NCI-H2227 treated with DMSO at 0.1 percent for 48 hours (cell line): ENCODE measurements at regions not wholly inside any gene's neighbourhood (a gene's known extent, or its start where the extent isn't known, plus 50 kb on each side); places are given as distances from the start of the nearest gene placed in this dataset.
"Not testable (repeated sequence)": the region's sequence is repeated elsewhere in the genome, so short reads cannot be mapped to it uniquely, and the experiment has no call there.

Experiments used
- DNase-seq: peaks from one replicate; lab custom pipeline; 2025; lab: John Stamatoyannopoulos, UW

DNA sequence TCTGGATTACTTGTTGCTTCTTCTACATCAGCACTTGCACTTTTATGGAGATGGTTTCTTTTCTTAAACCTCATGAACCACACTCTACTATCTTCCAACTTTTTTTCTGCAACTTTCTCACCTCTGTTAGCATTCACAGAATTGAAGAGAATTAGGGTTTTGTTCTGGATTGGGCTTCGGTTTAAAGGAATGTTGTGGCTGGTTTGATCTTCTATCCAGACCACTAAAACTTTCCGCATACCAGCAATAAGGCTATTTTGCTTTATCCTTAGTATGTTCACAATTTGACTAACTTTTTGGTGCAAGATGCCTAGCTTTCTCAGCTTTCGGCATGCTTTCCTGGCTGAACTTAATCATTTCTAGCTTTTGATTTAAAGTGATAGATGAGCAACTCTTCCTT lies 666.7 kb upstream of the MIR17HG start:
- no peak for DNase-seq

DNA sequence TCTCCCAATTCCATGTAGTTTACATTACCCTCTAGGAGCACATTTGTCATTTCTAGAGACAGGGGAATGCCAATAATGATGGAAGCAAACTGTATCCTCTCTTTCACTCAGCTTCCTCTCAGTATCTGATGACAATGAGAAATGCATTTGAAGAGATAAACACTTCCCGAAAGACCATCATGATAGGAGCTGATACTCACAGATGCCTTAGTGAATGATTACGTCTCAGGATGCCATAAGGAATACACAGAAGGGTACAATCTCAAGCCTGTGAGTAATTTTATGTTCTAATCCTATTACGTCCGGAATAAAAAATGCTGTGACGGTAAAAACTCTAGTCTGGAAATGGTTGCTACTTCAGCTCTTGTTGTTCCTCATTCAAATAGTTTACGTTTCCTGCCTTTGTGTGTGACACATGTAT lies 663.8 kb upstream of the MIR17HG start:
- no peak for DNase-seq

DNA sequence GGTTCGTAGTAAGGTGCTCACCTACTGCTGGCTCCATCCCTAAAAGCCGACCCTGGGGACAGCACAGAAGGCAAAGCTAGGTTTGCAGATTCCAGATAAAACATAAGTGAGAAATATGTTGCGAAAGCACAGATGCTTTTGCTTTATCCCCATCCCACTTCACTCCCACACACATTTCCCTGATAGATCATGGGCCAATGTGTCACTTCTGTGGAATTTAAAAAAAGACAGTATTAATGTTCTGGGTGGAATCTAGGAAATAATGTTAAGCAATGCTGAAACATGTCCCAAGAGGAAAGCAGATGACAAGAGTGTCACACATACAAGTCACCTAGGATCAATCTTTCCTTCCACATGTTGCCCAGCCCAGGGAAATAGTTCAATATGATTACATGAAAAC lies 661.0 kb upstream of the MIR17HG start:
- no peak for DNase-seq

DNA sequence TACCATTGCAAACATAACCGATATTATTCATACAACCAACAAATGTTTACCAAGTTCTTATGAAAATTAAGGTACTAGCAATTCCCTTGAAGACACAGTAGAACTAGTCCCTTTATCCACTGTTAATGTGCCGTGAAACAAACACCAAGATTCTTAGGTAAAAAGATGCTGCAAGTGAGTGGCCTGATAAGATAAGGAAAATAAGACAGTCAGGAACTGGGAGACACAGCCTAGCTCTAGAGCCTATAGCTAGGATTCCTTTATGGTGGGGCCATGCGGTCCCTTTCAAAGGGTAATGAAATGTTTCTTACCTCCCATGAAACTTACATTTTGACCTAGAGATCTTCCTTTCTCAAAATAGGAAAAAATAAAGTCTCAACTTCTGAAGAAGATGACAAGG lies 658.4 kb upstream of the MIR17HG start:
- DNase-seq = no peak

DNA sequence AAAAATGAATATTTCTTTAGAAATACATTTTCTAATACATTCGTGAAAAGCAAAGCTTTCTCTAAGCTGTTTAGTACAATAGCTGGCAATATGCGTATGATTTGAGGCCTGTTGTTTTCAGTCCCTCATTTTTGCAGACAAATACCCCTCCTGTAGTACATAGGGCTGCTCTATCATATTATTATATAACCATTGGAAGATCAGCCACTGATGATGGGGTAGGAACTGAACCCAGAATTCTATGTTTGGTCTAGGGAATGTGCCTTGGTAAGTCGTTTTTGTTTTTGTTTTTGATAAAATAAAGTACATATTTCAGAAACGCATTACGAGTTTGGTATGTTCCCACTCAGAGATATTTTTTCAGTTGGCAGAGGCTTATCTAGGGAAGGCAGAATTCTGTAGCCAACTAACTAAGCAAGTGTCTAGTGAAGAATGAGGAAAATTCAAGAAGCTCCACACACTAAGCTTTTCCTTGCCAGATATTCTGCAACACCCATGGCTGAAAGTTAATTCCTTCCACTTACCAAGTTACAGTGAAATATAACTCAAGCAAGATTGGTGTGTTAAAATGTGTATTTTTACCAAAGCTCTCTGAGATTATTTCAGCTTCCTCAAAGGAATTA lies 656.9 kb upstream of the MIR17HG start:
- no peak for DNase-seq

DNA sequence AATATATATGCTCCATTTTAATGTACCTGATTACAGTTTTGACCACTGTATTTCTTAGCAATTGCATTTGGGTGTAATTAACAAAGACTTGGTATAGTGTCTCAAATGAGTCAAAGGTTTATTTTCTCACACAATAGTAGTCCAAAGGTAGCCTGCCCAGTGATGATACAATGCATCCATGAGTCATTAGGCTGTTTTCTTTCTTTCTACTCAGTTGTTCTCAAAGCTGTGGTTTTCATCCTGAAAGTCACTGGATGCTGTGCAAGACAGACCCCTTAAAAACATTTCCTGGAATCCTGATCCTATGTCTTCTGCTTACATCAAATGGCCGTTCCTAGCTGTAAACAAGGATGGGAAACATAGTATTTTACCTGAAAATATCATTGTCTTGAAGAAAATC lies 651.2 kb upstream of the MIR17HG start:
- no peak for DNase-seq

DNA sequence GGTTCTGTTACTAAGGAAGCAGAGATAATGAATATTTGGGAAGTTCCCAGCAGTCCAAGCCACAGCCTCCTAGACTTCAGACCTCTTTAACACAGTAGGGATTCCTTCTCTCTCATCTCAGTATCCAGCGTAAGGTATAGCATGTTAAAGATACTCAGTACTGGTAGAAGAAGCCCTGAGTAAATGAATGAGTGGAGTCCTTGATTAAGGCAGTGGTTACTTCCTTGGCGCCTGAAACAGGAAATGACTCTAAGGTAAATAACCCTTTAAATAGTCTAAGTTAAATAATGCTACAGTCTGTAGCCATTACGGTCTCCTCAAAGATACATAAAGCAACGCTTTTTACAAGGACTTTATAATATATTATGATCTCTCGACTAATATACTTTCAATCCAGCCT lies 650.8 kb upstream of the MIR17HG start:
- no peak for DNase-seq

DNA sequence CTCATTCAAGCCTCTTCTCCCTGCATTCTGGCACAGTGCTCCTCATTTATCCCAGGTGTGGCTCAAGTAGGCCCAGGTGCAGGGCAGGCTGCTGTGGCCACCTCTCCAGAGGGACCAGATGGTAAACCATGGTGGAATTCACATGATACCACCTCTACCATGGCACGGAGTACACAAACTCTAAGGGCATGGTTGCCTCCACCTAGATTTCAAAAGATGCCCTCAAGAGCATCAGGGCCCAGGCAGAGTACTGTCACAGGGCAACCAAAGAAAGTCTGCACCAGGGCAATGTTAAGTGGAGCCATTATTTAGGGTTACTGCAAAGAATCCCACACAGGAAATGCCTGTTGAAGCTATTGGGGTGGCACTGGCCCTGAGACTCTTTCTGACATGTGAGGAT lies 647.1 kb upstream of the MIR17HG start:
- DNase-seq = no peak

DNA sequence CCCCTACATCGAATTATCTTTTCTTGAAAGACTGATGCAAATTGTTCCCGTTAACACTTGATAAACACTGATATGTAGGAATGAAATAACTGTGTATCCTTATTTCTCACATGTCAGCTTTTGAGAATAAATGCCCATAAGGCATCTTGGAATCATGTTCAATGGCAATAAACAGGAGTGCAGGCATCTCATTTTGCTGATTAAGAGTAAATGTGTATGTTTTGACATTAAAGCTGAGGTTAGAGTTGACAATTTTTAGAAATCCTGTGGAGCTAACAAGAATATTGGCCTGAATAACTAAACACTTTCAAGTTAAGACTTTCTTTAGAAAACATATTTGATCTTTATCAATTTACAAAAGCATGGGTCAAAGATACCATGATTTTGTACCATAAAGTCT lies 646.2 kb upstream of the MIR17HG start:
- DNase-seq = no peak

DNA sequence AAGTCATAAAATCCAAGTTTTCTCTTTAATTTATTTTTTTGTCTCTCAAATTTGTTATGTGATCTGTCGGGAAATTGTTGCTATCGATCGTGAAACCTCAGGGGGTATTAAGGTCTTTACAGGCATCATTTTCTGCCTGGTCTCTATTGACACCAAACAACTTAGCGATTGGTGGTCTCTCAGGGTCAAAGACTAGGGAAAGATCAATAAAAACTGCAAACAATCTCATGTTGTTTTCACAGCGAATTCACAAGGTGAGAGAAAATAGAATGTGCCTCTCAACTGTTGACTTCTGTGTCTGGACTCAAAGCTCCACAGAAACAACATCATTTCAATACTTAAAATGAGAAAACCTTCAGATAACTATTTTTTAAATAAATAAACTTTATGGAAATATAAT lies 645.4 kb upstream of the MIR17HG start:
- DNase-seq = no peak

DNA sequence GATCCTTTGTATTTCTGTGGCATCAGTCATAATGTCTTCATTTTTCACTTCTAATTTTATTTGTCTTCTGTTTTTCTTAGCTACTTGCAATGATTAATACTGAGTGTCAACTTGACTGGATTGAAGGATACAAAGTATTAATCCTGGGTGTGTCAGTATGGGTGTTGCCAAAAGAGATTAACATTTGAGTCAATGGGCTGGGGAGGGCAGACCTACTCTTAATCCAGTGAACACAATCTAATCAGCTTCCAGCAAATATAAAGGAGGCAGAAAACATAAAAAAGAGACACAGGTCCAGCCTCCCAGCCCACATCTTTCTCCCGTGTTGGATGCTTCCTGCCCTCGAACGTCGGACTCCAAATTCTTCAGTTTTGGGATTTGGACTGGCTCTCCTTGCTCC lies 640.9 kb upstream of the MIR17HG start:
- no peak for DNase-seq

DNA sequence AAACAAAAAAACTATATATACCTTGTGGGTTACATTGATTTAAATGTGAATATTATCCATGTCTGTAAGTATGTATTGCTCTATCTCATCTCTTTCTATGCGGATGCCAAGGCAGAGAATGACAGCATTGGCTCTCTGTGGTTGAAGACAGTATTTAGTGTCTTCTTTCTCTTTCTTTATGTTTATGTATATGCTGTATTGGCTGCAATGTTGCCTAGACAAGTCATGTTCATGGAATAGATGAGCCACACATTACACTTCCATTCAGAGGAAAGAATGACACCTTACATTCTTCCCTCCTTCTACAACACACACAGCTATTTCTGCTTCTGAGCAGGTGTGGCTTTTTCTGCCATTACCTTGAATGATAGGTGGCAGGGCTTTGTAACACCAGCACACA lies 639.4 kb upstream of the MIR17HG start:
- no peak for DNase-seq

DNA sequence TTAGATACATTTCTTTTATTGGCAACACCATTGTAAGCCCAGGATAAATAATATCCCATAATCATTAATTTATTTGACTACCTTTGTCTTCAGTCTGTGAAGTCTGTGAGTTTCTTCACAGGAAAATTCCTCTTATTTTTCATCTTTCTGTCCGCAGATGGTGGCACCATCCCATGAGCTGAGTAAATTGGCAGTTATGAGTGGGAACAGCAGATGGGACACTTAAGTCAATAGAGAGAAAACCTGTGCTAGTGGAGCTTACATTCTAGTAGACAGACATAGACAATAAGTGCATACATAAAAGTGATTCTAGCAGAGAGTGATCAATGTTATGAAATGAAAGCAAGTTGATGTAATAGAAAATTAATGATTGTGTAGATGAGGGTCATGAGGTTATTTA lies 638.2 kb upstream of the MIR17HG start:
- DNase-seq = peak; percentile 27

DNA sequence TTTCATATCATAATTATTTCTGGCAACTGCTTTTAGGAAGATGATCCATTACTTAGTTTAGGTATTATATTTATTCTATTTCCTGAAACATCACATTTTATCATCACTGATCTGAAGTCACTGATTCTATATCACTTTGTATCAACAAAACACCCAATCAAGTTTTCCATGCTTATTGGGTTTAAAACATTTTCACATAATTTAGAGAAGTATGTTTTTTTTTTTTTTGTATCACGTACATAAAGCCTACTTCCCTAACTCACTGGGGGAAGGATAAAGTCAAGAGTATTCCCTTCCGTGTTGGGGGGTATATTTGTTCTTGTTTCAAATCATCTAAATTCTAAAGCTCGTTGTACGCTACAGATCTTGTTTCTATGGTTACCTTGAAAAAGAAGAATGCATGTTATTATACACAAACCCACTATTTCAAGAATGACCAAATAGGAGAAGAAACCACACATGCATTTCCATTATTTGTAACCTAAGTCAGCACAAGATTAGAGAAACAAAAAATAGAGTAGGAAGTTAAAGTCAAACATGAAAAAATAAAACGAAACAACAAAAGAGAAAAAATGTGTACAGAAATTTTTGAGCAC lies 637.2 kb upstream of the MIR17HG start:
- no peak for DNase-seq

DNA sequence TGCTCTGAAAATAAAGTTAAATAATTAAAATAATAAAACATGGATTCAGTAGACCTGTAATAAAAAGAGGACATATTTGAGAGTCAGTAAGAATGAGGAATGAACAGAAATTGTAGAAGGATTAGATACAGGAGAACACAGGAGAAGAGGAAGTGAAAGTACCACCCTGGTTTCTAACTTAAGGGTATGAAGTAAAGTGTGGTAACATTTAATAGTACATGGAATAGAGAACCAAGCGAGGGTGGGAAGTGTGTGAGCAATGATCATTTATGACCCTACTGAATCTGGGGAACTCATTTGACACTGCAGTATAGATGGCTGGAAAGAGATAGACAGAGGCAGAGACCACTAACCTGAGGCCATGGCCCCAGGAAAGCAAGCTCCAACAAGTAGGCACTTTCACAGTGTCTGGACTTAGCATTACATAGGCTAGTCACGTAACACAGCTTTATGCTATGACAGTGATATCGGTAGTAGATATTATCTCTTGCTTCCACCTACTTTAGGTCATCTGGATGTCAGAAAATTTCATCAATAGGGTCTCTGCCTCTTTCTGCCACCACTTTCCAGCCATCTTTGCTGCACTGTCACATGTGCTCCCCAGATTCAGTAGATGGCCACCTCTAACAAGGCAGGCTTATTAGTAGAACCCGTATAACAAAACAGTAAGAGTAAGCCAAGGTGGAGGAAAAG lies 633.9 kb upstream of the MIR17HG start:
- no peak for DNase-seq

DNA sequence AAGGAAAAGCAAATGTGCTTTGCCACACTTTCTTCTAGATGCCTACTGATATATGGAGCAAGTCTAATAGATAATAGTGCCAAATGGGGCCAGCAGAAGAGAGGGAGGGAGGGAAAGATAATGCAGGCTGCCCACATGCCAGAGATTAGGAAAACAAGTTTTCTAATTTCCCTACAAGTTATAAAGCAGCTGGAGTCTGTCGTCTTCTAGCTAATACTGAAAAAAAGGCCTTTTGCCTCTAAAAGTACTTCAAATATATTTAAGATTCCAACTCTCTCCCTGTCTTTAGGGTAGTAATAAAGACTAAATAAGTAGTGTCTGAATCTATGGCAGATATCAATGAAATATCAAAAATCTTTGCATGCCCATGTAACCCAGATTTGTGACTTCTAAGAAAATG lies 632.0 kb upstream of the MIR17HG start:
- no peak for DNase-seq

DNA sequence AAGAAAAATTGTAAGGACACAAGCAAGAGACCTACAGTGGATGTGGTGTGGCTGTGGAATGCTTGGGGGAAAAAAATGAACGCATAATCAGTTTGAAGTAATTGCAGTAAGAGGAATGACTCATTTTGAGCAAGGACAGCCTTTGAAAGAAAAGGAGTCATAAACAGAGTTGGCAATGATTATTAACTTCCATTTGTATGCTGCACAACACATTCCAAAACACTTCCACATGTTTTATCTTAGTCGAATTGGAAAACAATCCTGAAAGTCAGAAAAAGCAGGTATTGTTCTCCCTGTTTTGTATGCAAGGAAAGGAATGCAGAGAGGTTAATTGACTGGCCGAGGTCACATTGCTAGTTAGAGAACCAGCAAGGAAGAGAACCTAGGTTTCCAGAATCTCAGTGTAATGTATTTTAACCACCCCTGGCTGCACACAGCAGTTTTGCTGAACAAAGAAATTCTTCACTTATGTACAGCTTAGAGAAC lies 630.0 kb upstream of the MIR17HG start:
- no peak for DNase-seq

DNA sequence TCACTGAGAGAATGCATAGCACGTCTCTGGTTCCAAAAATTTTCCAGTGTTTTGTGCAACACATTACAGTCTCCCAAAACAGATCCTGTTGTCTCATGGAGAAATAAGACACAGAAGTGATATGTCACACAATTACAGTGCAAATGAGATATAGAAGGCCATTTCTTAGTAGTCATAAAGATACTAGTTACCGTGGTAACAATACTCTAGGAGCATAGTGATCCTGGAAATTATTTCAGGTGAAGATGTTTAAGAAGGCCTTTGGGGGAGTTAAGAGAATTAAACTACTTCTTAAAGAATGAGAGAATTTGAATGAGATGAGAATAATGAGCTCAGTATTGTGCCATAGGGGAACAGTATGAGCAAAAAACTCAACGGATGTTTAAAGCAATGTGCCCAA lies 628.0 kb upstream of the MIR17HG start:
- DNase-seq = no peak

DNA sequence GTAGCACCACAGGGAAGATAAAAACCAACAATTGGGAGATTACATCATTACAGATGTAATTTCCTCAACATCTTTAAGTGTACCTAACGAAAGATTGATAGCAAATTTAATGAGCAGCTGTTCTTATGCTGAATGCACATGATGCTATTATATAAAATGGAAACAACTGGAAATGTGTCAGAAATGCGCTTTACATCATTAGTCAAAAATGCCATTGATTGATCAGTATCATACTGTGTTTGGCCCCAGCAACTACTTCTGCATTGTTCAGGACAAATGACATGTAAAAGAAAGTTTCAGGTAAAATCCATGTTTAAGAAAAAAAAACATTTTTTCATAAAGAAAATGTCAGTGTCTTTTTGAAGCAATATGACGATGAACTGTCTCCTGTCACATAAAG lies 625.5 kb upstream of the MIR17HG start:
- no peak for DNase-seq

DNA sequence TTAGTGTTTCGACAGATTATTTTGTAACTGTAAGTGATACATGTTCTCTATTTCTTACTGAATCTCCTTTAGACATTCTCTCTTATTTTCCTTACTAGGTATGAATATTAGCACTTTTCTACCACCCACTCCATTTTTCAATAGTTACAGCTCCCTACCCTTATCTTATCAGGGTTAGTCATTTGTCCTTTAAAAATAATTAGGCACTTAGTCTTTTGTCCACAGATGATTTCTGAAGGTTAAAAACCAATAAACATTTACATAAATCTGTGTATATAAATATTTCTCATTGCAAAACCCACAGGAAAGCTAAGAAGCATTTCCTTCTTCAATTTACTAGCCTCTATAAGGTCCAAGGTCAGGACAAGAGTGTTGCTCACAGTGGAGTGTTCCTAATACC lies 624.1 kb upstream of the MIR17HG start:
- DNase-seq = no peak

DNA sequence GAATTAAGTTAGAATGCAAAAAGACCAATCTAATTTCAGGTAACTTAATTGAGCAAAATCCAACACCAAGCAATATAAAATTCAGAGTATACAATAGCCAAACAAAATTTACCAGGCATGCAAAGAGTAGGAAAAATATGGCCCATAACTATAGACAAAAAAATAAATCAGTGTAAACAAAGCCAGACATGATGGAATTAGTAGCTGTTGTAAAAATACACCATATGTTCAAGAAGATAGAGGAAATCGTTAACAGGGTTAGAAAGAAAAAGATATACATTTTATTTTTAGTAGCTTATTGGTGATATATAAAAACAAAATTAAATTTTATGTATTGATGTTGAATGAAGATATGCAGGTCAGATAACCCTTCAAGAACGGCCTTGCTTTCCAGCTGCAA lies 621.1 kb upstream of the MIR17HG start:
- no peak for DNase-seq

DNA sequence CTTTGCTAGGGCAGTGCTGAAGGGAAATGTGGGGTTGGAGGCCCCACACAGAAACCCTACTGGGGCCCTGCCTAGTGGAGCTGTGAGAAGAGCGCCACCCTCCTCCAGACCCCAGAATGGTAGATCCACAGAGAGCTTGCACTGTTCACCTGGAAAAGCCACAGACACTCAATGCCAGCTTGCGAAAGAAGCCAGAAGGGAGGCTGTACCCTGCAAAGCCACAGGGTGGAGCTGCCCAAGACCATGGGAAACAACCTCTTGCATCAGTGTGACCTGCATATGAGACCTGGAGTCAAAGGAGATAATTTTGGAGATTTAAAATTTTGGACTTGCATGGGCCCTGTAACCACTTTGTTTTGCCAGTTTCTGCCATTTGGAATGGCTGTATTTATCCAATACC lies 615.4 kb upstream of the MIR17HG start:
- no peak for DNase-seq

DNA sequence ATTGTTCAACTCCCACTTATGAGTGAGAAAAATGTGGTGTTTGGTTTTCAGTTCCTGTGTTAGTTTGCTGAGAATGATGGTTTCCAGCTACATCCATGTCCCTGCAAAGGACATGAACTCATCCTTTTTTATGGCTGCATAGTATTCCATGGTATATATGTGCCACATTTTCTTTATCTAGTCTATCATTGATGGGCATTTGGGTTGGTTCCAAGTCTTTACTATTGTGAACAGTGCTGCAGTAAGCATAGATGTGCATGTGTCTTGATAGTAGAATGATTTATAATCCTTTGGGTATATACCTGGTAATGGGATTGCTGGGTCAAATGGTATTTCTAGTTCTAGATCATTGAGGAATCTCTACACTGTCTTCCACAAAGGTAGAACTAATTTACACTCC lies 613.0 kb upstream of the MIR17HG start:
- not testable (repeated sequence) for DNase-seq

DNA sequence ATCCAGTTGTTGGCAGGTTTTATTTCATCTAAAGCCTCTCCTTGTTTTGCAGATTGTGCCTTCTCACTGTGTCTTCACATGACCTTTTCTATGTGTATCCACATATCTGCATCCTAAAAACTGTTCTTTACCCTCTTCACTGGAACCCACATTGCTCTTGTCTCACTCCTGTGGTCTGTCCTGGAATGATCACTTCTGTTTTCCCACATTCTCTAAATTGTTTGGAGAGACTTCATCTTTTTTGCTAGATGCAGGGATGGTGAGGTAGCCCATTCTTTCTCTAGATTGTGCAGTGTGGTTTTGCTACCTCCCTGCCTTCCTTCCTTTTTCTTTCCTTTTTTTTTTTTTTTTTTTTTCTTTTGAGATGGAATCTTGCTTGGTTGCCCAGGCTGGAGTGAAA lies 608.6 kb upstream of the MIR17HG start:
- no peak for DNase-seq
